GM12874 (cell line): ENCODE measurements at regions not wholly inside any gene's neighbourhood (a gene's known extent, or its start where the extent isn't known, plus 50 kb on each side); places are given as distances from the start of the nearest gene placed in this dataset.

Experiments used
- TF ChIP-seq, protein P1 (sequence below): IDR thresholded peaks from 2 replicates; pipeline ENCODE4 v1.5.1; 2011; ENCODE audit warnings: low read depth, mild to moderate bottlenecking, control low read depth, low read length, moderate library complexity; ENCODE audit not compliant: insufficient read depth

DNA sequence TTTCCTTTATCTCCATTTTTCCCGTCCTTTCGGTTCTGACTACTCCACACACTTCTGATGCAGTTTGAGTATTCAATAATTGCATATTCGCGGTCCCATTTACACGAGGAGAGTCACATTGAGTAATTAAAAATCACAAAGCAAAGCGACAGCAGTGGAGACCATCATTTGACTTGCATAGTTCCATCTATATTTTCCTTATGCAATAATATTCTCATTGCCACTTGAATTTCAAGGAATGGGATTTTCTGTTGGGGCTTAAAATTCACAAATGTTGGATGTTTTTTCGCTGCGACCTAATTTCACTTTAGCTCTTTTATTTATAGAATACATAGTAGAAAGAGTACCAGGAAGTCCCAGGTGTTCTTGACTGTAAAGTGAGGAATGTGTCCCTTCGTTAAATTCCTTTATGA, 186.8 kb downstream of the ZEB2 start:
- TF ChIP-seq, protein P1, sequence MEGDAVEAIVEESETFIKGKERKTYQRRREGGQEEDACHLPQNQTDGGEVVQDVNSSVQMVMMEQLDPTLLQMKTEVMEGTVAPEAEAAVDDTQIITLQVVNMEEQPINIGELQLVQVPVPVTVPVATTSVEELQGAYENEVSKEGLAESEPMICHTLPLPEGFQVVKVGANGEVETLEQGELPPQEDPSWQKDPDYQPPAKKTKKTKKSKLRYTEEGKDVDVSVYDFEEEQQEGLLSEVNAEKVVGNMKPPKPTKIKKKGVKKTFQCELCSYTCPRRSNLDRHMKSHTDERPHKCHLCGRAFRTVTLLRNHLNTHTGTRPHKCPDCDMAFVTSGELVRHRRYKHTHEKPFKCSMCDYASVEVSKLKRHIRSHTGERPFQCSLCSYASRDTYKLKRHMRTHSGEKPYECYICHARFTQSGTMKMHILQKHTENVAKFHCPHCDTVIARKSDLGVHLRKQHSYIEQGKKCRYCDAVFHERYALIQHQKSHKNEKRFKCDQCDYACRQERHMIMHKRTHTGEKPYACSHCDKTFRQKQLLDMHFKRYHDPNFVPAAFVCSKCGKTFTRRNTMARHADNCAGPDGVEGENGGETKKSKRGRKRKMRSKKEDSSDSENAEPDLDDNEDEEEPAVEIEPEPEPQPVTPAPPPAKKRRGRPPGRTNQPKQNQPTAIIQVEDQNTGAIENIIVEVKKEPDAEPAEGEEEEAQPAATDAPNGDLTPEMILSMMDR: no peak

DNA sequence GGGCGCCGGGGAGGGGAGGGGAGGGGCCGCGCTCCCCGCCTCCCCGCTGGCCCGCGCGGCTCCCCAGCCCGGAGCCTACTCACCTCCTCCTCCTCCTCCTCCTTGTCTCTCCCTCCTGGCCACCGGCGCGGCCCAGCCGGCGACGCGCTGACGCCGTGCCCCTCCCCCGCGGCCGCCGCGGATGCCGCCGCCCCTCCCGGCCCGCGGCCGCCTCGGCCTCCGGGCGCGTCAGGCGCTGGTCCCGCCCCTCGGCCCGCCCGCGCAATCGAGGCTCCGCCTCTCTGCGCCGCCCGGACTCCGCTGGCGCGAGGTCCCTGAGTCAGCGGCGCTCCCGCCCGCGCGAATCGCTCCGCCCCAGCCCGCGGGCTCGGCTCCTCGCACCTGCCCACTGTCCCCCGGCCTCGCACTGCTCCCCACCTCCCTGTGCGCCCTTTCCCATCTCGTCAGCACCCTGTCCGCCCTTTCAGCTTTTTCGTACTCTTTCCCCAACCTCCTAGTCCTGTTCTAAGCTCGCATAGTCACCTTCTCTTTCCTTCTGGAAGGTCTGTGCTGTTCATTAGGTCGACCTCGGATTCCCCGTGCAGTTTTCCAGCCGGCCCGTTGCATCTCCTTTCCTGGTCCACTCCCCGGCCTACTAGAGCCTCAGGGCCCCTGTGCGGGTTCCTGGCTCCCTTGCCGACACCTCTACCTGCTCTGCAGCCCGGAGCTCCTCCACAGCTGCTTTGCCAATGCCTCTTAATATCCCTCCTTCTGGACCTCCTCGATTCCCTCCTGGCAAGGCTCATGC, 187.4 kb downstream of the ZEB2 start:
- TF ChIP-seq, protein P1: no peak

DNA sequence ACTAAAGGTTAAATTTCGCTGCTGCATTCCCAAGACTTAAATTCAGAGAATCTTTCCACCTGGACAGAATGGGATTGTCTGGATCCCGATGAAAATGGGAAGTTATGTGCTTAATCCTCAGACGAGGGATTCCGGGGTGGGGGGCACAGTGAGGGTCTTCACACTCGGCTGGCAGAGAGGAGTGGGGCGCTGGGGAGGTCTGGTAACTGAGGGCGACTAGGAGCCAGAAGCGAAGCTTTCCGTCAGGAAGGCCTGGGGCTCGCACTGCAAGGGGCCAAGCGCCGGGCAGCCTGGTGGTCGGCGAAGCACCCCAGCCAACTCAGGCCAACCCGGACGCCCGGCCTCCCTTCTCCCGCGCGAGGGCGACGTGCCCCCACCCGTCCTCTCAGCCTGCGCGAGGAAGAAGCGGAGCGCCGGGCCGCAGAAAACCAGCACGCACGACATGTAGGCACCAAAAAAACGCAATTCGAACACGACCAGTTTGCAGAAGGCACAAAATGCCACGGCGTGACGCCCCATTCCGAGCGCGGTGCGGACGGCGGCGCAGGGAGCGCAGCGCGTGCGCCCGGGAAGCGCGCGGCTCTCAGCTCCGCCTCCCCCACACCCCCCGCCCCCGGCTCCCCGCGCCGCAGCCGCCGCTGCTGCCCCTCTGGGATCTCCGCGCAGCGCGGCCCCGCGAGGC, 188.1 kb downstream of the ZEB2 start:
- TF ChIP-seq, protein P1: peak; percentile 46

DNA sequence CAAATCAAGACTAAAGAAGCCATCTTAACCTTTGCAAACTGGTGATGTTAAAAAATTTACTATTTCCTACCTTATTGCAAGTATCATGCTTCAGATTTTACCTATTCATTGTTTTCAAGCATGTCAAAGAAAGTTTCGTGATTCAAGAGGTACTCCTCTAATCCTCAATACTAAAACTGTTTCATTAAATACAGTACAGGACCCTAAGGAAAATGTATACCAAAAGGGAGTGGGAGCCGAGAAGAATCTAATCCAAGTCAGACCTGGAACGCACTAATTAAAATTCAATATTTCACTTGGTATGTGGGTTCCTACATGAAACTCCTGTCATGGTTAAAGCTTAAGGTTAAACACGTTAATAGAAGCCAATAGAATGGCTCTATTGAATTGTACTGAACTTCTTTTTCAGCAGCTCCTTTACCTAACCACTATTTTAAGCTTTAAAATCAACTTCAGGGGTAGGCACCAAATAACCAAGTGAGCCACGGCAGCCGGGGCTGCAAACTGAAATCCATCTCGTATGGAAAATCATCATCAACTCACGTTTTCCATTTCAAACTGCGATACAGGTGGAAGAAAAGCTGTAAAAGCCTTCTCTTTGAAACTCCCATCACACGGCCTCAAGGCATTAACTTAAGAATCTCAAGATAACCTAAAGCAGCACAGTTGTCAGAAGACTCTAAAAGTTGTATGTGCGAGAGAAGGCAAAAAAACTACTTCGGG, 188.8 kb downstream of the ZEB2 start:
- TF ChIP-seq, protein P1: no peak

DNA sequence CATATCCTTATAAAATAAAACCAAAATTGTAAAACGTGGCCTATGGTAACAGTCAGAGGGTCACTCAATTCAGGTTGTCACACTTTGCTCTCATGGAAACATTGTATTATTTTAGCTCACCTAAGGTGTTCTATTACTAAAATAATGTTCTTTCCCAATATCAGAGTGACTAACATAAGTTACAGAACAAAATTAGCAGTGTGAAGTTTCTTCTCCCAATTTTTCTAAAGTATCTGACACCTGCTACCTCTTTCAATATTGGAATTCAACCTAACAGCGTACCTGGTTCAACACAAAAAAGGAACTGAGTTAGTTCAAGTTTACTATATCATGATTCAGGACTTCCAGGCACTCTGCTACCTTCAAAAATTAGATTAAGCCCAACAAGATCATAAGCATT, 190.4 kb downstream of the ZEB2 start:
- TF ChIP-seq, protein P1: no peak

DNA sequence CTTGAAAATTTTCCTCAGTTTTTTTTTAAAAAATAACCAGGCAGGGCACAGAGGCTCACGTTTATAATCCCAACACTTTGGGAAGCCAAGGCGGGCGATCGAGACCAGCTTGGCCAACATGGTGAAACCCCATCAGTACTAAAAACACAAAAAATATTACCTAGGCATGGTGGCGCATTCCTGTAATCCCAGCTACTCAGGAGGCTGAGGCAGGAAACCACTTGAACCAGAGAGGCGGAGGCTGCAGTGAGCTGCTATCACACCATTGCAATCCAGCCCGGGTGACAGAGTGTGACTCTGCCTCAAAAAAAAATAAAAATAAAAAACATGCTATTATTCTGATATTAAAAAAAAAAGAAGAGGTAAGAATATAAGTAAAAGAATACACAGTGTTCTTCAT, 191.0 kb downstream of the ZEB2 start:
- TF ChIP-seq, protein P1: no peak

DNA sequence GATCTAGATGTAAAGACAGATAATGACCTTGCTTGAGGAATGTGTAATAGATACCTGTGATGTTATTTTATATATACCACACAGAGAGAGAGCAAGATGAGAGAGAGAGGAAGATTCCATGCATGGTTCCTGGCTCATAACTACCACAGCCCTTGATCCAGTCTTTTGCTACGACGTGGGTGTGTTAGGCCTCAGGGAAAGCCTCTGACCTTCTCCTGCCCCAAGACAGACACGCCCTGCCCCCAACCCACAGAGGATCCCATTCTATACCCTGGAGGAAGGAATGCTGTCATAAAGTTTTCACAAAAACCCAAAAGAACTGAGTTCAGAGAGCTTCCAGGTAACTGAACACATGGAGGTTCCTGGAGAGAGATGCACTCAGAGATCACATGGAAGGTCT, 193.1 kb downstream of the ZEB2 start:
- TF ChIP-seq, protein P1: no peak
